ENCODE measurements at regions not wholly inside any gene's neighbourhood (a gene's known extent, or its start where the extent isn't known, plus 50 kb on each side); places are given as distances from the start of the nearest gene placed in this dataset.

DNA sequence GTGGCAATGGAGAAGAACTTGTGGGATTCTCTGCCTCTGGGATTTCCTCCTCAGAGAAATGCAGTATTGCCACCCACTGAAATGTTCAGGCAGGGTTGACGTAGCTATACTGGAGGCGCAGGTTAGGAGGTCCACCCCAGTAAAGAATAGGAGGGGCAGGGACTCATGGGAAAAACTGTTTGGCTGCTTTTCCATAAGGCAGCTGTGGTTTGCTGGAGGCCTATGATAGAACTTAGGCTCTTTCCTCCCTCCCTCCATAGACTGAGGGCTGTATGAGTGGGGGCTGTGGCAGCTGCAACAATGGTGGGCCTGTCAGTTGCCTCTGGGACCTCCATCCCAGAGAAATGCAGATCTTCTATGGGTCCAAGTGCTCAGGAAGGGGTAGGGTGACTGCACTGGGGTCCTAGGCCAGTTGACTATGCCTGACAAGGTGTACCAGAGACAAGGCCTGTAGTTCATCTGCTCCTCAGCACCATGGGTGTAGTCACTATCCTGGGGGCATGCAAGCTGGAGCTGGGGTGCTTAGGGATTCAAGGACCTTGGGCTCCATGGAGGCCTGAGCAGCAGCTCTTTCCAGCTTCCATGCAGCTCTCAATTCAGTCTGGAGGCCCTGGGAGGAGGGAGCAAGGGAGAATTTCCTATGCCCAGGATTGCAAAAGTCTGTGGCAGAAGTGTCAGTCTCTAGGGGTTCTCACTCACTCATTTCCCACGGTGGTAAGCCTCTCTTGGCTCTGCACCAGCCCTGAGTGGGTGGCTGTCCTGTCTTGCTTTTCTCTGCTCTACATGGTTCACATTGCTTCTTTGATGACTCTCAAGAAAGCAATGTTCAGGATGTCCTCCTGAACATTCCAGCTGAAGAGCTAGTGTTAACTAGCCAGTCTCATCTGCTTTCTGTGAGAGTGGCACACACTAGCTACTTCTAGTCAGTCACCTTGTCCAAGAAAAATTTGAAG, 353.0 kb downstream of the IDS start:
- TF ChIP-seq, protein P1, sequence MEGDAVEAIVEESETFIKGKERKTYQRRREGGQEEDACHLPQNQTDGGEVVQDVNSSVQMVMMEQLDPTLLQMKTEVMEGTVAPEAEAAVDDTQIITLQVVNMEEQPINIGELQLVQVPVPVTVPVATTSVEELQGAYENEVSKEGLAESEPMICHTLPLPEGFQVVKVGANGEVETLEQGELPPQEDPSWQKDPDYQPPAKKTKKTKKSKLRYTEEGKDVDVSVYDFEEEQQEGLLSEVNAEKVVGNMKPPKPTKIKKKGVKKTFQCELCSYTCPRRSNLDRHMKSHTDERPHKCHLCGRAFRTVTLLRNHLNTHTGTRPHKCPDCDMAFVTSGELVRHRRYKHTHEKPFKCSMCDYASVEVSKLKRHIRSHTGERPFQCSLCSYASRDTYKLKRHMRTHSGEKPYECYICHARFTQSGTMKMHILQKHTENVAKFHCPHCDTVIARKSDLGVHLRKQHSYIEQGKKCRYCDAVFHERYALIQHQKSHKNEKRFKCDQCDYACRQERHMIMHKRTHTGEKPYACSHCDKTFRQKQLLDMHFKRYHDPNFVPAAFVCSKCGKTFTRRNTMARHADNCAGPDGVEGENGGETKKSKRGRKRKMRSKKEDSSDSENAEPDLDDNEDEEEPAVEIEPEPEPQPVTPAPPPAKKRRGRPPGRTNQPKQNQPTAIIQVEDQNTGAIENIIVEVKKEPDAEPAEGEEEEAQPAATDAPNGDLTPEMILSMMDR (conservative IDR thresholded peaks at IDR 0.05) = no peak
- no peak for TF ChIP-seq EZH2 (IDR thresholded peaks at IDR 0.05; ENCODE audit: low read depth)

All from PC-9 (cell line).